ENCODE measurements at regions not wholly inside any gene's neighbourhood (a gene's known extent, or its start where the extent isn't known, plus 50 kb on each side); places are given as distances from the start of the nearest gene placed in this dataset.

- no peak for TF ChIP-seq CTCF (IDR thresholded peaks at IDR 0.05)
- TF ChIP-seq EP300 (IDR thresholded peaks at IDR 0.05) = no peak
Observed at GRCh38 chr6:141445928-141446628, 686.6 kb upstream of the GJE1 start.
